Endodermal cell (in vitro differentiated cells): ENCODE measurements at regions not wholly inside any gene's neighbourhood (a gene's known extent, or its start where the extent isn't known, plus 50 kb on each side); places are given as distances from the start of the nearest gene placed in this dataset.

Experiments
- DNase-seq: peaks from one replicate; pipeline ENCODE4 v3.0.0-alpha.2; 2017
- H3K27ac ChIP-seq: 2 replicates; pipeline ENCODE4 v1.5.1; 2013; ENCODE audit warnings: mild to moderate bottlenecking, low read depth, low read length, moderate library complexity
- H3K27me3 ChIP-seq: 2 replicates; pipeline ENCODE4 v1.6.1; 2013; ENCODE audit warnings: mild to moderate bottlenecking, low read length, moderate library complexity; ENCODE audit not compliant: insufficient read depth, control insufficient read depth, poor library complexity, severe bottlenecking
- H3K36me3 ChIP-seq: 2 replicates; pipeline ENCODE4 v1.7.0; 2013; ENCODE audit warnings: mild to moderate bottlenecking, low read length, moderate library complexity; ENCODE audit not compliant: control insufficient read depth, insufficient read depth
- H3K4me1 ChIP-seq: one replicate; pipeline ENCODE4 v1.7.0; 2013; ENCODE audit warnings: low read length; ENCODE audit not compliant: control insufficient read depth, insufficient read depth
- H3K4me3 ChIP-seq: 2 replicates; pipeline ENCODE4 v1.5.1; 2013; ENCODE audit warnings: mild to moderate bottlenecking, low read length, moderate library complexity
- H3K9ac ChIP-seq: 2 replicates; pipeline ENCODE4 v1.6.1; 2013; ENCODE audit warnings: mild to moderate bottlenecking, low read length, moderate library complexity; ENCODE audit not compliant: poor library complexity, severe bottlenecking; ENCODE audit errors: extremely low read depth
- H3K9me3 ChIP-seq: 2 replicates; pipeline ENCODE4 v1.6.1; 2013; ENCODE audit warnings: mild to moderate bottlenecking, low read length, moderate library complexity; ENCODE audit not compliant: control insufficient read depth
- H3K27ac Mint-ChIP-seq: 2 replicates; pipeline ENCODE4 v1.8.0; 2020; ENCODE audit warnings: mixed read lengths
- H3K27me3 Mint-ChIP-seq: 2 replicates; pipeline ENCODE4 v1.8.0; 2021; ENCODE audit warnings: mild to moderate bottlenecking, mixed read lengths; ENCODE audit not compliant: insufficient read depth
- H3K36me3 Mint-ChIP-seq: 2 replicates; pipeline ENCODE4 v1.8.0; 2020; ENCODE audit warnings: low read depth, mixed read lengths
- H3K4me1 Mint-ChIP-seq: 2 replicates; pipeline ENCODE4 v1.8.0; 2020; ENCODE audit warnings: mixed read lengths
- H3K4me3 Mint-ChIP-seq: 2 replicates; pipeline ENCODE4 v1.8.0; 2020; ENCODE audit warnings: mild to moderate bottlenecking, moderate library complexity, mixed read lengths
- H3K9me3 Mint-ChIP-seq: 2 replicates; pipeline ENCODE4 v1.8.0; 2020; ENCODE audit warnings: mild to moderate bottlenecking, mixed read lengths
- CTCF ChIP-seq: fragments of 200-600 bp; sonication (generic); conservative IDR thresholded peaks from 2 replicates; pipeline ENCODE4 v1.5.0; 2021; ENCODE audit warnings: antibody characterized with exemption, mild to moderate bottlenecking
- WGBS, 2 experiments: methylation state at CpG; one replicate each; pipeline versions ENCODE4 v1.1.5 to v1.1.7; 2013; ENCODE audit warnings: missing lambda C conversion rate in 2 of 2, mixed read lengths in 1 of 2; ENCODE audit not compliant: insufficient coverage in 1 of 2, insufficient read length in 1 of 2; 5-methylcytosine and 5-hydroxymethylcytosine counted together

GRCh38 chr20:23192469-23192868 lies 106.3 kb upstream of the CD93 start:
- peaks cover 5% of the 10 kb centered on the region for H3K27me3 Mint-ChIP-seq
- H3K4me1 ChIP-seq, result no peaks in the 10 kb centered on the region
- H3K27ac Mint-ChIP-seq, result no peak overlapping the region
- H3K4me1 Mint-ChIP-seq, result peaks cover 3% of the 10 kb centered on the region
- H3K9me3 Mint-ChIP-seq, result peaks cover 14% of the 10 kb centered on the region
- WGBS, 2 experiments, result 85 to 93% methylated on average over 2 to 3 of the region's 3 CpGs
- no peak overlapping the region for H3K4me3 ChIP-seq
- TF ChIP-seq CTCF, result no peak
- no peak for DNase-seq
- H3K36me3 Mint-ChIP-seq, result no peaks in the 10 kb centered on the region
- H3K4me3 Mint-ChIP-seq, result no peak overlapping the region
- H3K27me3 ChIP-seq, result no peaks in the 10 kb centered on the region
- no peaks in the 10 kb centered on the region for H3K36me3 ChIP-seq
- peaks cover 16% of the 10 kb centered on the region for H3K9me3 ChIP-seq
- H3K27ac ChIP-seq, result no peak overlapping the region
- no peak overlapping the region for H3K9ac ChIP-seq

GRCh38 chr20:23190557-23190956 lies 104.4 kb upstream of the CD93 start:
- H3K4me3 ChIP-seq, result no peak overlapping the region
- Mint-ChIP-seq H3K9me3 (peaks cover 7% of the 10 kb centered on the region), H3K27me3 (peaks cover 5% of the 10 kb centered on the region), H3K4me1 (peaks cover 3% of the 10 kb centered on the region), H3K4me3 (no peak overlapping the region), H3K27ac (no peak overlapping the region), H3K36me3 (no peaks in the 10 kb centered on the region)
- no peak for TF ChIP-seq CTCF
- 87 to 97% methylated on average over 3 of the region's 3 CpGs for WGBS, 2 experiments
- H3K9ac ChIP-seq, result no peak overlapping the region
- no peaks in the 10 kb centered on the region for H3K36me3 ChIP-seq
- peaks cover under 1% of the 10 kb centered on the region for H3K9me3 ChIP-seq
- H3K4me1 ChIP-seq, result no peaks in the 10 kb centered on the region
- no peaks in the 10 kb centered on the region for H3K27me3 ChIP-seq
- no peak overlapping the region for H3K27ac ChIP-seq
- DNase-seq, result no peak

DNA sequence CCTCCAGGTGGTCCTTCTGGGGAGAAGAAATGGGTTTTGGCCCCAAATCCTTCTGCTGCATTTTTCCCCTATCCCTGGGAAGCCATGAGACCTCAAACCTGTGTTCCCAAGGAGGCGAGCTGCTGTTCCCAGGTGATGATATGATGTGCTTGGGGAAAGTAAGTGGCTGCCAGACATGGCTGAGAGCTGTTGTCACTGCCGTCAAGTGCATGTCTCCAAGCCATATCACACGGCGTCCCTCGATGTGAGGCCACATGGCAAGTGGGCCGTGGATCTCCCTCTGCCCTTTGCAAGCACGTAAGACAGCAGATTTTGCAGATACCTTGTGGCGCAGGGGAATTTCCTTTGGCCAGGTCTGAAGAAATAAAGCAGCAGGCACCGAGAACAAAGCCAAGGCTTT lies 103.7 kb upstream of the CD93 start:
- Histone ChIP-seq H3K9me3 (no peaks in the 10 kb centered on the region), H3K27me3 (no peaks in the 10 kb centered on the region), H3K4me3 (no peak overlapping the region), H3K36me3 (no peaks in the 10 kb centered on the region), H3K9ac (no peak overlapping the region), H3K4me1 (no peaks in the 10 kb centered on the region), H3K27ac (no peak overlapping the region)
- peaks cover 6% of the 10 kb centered on the region for H3K27me3 Mint-ChIP-seq
- H3K9me3 Mint-ChIP-seq, result peaks cover 10% of the 10 kb centered on the region
- no peak for TF ChIP-seq CTCF
- H3K4me3 Mint-ChIP-seq, result no peak overlapping the region
- 93 to 95% methylated on average over 8 to 9 of the region's 9 CpGs for WGBS, 2 experiments
- no peaks in the 10 kb centered on the region for H3K36me3 Mint-ChIP-seq
- DNase-seq, result no peak
- no peak overlapping the region for H3K27ac Mint-ChIP-seq
- H3K4me1 Mint-ChIP-seq, result peaks cover 3% of the 10 kb centered on the region
